BJ (cell line): ENCODE measurements at regions not wholly inside any gene's neighbourhood (a gene's known extent, or its start where the extent isn't known, plus 50 kb on each side); places are given as distances from the start of the nearest gene placed in this dataset.

Experiments
- CTCF ChIA-PET: fragments of 350-600 bp; formaldehyde crosslinking; extraction: SDS; loops from one replicate; lab custom pipeline; 2021; ENCODE audit warnings: antibody characterized with exemption, inconsistent platforms; lab: Yijun Ruan, JAX
- POLR2A ChIA-PET: fragments of 300-600 bp; sonication (Branson Sonifier 250); formaldehyde crosslinking; extraction: SDS; loops from one replicate; lab custom pipeline; 2021; ENCODE audit warnings: antibody characterized with exemption; lab: Charles Lee
- DNase-seq: peaks from one replicate; pipeline ENCODE4 v3.0.0-alpha.2; 2011; ENCODE audit warnings: low read depth
- H3K27me3 ChIP-seq: 2 replicates; pipeline ENCODE4 v1.6.0; 2011; ENCODE audit warnings: low read length; ENCODE audit not compliant: control insufficient read depth, insufficient read depth
- H3K36me3 ChIP-seq: 2 replicates; pipeline ENCODE4 v1.5.1; 2011; ENCODE audit warnings: low read length; ENCODE audit not compliant: control insufficient read depth, insufficient read depth
- H3K4me3 ChIP-seq: 2 replicates; pipeline ENCODE4 v1.5.1; 2011; ENCODE audit warnings: low read depth, mild to moderate bottlenecking, control low read depth, low read length
- CTCF ChIP-seq: IDR thresholded peaks from 2 replicates; pipeline ENCODE4 v1.5.1; 2011; ENCODE audit warnings: low read depth, mild to moderate bottlenecking, control low read depth, inconsistent platforms, low read length, moderate library complexity; ENCODE audit not compliant: insufficient read depth

- no peaks in the 10 kb centered on the region for H3K36me3 ChIP-seq
- TF ChIP-seq CTCF = no peak
- ChIA-PET CTCF (no interaction called here), POLR2A (no interaction called here)
- no peak overlapping the region for H3K4me3 ChIP-seq
- DNase-seq = no peak
- no peaks in the 10 kb centered on the region for H3K27me3 ChIP-seq
These were observed 244.4 kb downstream of the CDH7 start for GRCh38 chr18:65995206-65995605.

- CTCF ChIA-PET = no interaction called here
- no peak for DNase-seq
- no peaks in the 10 kb centered on the region for H3K27me3 ChIP-seq
- H3K36me3 ChIP-seq = no peaks in the 10 kb centered on the region
- H3K4me3 ChIP-seq = no peak overlapping the region
- POLR2A ChIA-PET = no interaction called here
- TF ChIP-seq CTCF = no peak
These were observed 243.5 kb downstream of the CDH7 start for GRCh38 chr18:65994302-65994701.

- Histone ChIP-seq H3K36me3 (no peaks in the 10 kb centered on the region), H3K4me3 (no peak overlapping the region), H3K27me3 (no peaks in the 10 kb centered on the region)
- ChIA-PET POLR2A (no interaction called here), CTCF (interaction anchor here (1.2 kb wide), 1 partner anchor 10 kb away, joined by 3 read pairs; no protein-coding TSS in a partner anchor)
- no peak for DNase-seq
- no peak for TF ChIP-seq CTCF
These were observed 240.3 kb downstream of the CDH7 start for GRCh38 chr18:65990944-65991708.

GRCh38 chr18:65990174-65990690 lies 239.4 kb downstream of the CDH7 start:
- TF ChIP-seq CTCF = no peak
- DNase-seq = no peak
- Histone ChIP-seq H3K4me3 (no peak overlapping the region), H3K27me3 (no peaks in the 10 kb centered on the region), H3K36me3 (no peaks in the 10 kb centered on the region)
- CTCF ChIA-PET = no interaction called here
- POLR2A ChIA-PET = no interaction called here

- no peak for TF ChIP-seq CTCF
- CTCF ChIA-PET = no interaction called here
- no peak for DNase-seq
- POLR2A ChIA-PET = no interaction called here
- Histone ChIP-seq H3K4me3 (no peak overlapping the region), H3K36me3 (no peaks in the 10 kb centered on the region), H3K27me3 (no peaks in the 10 kb centered on the region)
These were observed 238.2 kb downstream of the CDH7 start for GRCh38 chr18:65988972-65989371.
